HK-2 (cell line): ENCODE measurements at regions not wholly inside any gene's neighbourhood (a gene's known extent, or its start where the extent isn't known, plus 50 kb on each side); places are given as distances from the start of the nearest gene placed in this dataset.
"Not testable (repeated sequence)": the region's sequence is repeated elsewhere in the genome, so short reads cannot be mapped to it uniquely, and the experiment has no call there.

Source experiments
- DNase-seq: peaks from one replicate; pipeline ENCODE4 v3.0.0-alpha.2; 2018; ENCODE audit not compliant: unreplicated experiment

DNA sequence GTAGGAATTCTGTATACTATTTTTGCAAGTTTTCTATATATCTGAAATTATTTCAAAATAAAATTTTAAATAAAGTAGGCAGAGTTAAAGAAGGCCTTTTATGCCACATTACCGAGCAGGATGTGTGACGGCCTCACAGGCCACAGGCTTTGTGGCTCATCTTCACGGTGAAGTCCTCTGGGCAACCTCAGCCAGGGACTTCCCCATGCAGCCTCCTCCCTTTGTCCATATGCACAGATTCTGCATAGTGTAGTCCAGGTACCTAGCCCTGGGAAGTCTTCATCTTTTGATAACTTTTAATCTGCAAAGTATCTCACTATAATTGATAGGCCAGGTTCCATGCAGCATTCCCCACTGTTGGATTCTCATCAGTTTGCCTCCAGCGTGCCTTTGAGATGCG, 62.8 kb downstream of the ARHGAP11B start:
- DNase-seq = not testable (repeated sequence)

DNA sequence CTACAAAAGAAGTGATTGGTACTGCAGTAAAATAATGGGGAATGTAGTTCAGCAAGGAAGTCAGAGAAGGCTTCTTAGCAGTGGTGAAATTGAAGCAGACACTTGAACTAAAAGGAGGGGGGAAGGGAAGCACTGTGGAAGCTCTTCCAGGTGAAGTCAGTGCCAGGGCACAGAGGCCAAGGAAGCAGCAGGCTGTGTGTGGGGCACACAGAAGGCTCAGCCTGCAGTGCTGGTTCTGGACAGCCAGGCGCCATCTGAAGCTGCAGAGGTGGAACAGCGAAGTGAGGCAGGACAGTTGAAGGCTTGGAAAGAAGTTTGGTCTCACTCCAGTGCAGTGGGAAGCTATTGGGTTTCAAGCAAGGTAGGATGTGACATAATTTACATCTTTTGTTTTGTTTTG, 64.2 kb downstream of the ARHGAP11B start:
- DNase-seq = not testable (repeated sequence)

DNA sequence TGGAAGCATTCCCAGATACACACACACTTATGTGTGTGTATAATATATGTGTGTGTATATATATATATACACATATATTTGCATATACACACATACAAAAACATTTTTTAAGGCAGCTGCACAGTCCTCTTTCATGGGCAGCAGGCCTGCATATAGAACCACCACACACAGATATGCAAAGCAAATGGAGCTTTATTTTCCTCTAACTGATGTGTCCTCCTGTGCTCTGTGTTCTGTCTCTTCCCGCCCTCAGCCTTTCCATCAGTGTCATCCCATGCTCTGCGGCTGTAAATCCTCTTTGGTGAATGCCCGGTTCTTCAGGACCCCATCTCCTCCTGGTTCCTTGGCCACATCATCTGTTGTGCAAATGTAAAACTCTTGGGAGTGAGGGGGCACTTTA, 69.9 kb downstream of the ARHGAP11B start:
- DNase-seq = not testable (repeated sequence)

DNA sequence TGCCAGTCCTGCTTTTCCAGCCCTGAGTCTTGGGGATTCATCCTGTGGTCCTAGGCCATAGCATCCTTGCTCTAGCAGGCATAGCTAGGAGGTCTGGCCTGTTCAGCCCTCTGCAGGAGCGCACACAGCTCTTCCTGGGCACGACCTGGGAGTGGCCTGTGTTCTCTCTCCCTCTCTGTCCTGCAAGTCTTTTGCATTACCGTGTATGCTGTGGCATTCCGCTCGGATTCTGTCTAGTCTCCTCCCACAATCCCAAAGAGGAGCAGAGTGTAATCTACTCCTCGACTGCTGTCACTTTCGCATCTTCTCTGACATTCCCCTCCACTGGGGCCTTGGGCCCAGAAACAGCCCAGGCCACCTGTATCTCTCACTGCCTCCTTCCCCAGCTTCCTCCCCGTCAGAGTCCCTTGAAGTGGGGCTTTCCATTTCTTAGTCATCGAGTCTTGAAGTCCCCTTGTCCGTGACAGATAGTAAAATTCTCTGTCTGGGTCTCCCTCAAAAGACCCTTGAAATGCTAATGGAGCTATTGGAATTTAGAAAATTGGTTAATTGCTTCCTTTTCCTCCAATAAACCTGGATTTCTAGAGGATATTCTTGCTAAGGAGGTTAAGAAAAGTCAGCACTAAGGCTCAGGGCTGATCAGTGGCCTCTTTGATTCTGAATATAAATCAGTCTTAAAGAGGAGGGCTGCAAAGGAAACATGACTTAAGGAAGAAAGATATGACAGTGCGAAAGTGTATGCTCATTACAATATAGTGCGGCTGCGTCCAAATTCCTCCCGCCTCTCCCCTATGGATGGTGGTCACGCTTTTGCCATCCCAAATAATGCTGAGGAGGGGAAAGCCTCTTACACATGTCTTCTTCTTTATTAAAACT, 70.7 kb downstream of the ARHGAP11B start:
- not testable (repeated sequence) for DNase-seq

DNA sequence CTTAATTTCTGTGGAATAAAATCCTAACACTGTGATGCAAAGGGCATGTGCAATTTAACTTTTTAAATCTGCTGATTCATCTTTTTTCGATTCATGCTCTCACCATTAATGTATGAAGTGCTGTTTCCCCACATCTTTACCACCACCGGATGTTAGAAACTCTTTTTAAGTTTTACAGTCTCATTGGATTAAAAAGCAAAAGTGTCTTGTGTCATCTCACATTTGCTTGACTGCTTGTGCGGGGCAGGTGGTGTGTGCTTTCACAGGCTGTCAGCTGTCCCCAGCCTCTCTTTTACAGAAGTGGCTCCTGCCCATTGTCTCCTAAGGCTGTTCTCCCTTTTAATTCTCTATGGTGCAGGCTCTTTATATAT, 71.4 kb downstream of the ARHGAP11B start:
- DNase-seq = not testable (repeated sequence)

DNA sequence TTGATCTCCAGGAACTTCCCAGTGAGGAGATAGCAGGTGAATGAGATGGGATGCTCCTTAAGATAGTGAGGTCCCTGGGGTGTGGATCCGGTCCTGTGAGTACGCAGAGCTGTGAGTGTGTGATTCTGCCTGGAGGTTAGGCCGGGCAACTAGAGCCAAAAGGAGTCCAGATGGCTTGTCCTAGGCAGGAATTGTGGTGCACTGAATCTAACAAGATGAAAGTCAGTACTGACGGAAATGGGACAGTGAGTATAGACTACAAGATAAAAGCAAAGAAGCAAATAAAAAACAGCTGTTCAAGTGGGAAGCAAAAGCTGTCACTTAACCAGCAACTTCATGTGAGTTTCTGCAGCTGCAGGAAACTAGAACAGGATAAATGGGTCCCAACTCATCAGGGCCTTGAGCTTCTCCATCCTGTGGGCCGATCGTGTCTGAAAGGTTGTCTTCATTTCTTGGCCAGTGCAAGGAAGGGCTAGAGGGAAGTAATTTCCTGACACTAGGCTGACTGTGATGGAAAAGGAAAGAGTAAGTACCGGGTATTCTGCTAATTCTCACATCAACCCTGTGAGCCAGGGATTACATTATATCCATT, 74.2 kb downstream of the ARHGAP11B start:
- not testable (repeated sequence) for DNase-seq

DNA sequence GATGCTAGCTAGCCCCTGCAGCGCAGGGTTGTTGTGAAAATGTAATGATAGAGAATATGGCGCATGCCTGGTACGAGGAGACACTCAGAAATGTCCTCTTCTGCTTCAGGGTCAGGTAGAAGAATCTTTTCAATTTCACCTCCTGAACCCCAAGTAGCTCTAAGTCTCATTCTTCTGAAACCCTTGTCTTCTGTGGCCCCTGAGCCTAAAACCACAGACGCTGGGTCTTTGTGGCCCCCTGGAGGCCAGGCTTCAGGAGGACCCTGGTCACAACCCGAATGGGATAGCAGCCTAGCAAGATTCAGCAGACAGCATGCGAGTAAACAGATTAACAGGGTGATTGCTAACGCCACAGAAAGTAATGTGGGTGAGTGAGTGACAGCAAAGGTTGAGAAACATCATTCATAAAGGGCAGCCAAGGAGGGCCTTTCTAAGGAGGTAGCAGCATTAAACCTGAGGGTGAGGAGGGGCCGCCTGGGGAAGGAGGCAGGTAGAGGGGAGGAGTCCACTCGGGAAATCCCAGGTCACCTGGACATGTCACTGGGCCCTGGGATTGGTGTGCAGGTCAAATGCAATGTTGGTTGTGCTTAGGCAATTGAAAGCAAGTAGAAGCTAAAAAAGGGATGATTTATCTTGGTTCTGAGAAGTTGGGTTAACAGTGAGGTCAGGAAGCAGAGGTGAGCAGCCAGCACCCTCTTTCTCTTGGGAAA, 82.2 kb downstream of the ARHGAP11B start:
- DNase-seq = not testable (repeated sequence)

DNA sequence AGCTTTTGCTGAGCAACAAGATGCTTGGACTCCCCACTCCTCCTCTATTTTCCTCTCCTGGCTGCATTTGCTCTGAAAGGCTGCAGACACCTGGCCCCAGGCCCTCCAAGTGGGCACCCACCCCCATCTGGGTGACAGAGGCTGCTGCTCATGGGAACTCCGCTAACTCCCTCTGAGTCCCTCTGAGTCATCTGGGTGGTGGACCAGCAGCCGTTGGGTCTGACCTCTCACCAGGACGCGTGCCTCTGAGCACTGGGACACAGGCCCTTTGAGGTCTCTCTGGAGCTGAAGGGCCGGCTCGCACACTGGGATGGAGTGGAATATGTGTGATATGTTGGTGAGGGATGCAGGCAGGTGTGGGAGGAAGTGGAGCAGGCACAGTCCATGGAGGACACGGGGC, 82.9 kb downstream of the ARHGAP11B start:
- DNase-seq = not testable (repeated sequence)

DNA sequence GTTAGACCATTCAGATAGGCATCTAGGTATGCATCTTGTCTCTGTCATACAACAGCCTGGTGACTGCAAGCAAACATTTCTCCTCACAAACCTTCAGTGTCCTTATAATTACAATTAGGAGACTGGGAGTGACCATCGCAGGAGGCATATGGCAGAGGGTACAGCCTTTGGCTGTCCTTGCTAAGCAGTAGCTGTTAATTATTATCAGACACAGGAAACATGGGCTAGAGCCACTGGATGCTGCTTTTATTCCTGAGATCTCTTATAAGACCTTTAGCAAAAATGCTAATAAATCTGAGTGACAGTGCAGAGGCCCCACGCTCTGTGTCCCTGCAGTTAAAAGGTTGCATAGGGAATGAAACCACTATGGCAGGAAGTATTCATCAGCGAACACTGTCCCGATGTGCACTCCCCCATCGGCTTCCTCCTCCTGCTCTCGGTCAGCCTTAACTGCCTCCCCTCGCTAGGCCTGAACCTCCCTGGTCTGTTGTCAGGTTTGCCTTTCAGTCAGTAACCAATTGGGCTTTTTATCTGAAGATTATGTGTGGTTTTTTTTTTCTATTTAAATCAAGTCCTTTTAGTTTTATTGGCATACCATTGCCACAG, 92.2 kb downstream of the ARHGAP11B start:
- DNase-seq = not testable (repeated sequence)

DNA sequence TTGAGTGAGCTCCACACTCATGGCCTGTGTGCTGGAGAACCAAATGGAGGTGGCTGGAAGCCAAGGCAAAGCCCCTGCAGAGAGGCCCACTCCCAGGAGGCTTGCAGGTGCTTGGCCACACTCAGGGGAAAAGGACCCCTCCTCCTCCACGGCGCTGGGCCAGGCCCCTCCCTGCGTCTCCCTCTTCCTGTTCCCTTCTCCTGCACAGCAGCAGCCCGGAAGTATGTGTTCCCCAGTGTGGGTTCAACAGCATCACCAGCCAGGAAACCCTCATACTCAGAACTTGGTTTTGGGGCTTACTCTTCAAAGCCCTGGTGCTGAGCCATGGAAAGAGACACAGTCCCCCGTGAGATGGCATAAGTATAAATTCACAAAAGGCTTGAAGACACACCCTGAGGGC, 93.4 kb downstream of the ARHGAP11B start:
- not testable (repeated sequence) for DNase-seq

DNA sequence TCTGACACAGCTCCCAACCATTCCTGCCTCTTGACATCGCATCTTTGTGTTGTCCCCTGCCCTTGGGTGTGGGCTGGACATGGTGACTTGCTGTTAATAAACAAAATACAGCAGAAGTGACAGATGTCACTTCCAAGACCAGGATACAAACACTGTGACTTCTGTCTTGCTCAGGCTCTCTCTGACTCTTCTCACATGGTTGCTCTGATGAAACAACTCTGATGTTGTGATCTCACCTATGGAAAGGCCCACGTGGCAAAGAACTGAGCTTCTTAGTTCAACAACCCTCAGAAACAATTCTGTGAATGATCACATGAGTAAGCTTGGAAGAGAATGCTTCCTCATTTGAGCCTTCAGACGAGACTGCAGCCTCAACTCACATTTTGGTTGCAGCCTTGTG, 94.9 kb downstream of the ARHGAP11B start:
- DNase-seq = not testable (repeated sequence)

DNA sequence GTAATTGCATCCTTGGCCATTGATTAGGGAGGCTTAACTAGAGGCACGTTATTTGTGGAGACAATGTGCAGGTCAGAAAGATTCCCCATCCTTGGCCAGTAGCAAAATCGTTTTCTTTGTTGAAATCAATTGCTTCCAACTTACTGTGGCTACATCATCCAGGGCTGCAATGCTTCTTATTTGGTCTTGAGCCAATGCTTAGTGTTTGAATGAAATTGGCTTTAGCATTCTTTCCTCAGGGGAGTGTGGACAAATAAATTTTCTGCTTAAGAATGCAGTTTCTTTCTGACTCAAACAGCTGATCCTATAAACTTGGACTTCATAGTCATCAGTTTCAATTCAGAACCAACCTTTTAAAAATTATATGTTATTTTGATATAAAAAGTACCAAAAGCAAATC, 95.6 kb downstream of the ARHGAP11B start:
- DNase-seq = not testable (repeated sequence)

DNA sequence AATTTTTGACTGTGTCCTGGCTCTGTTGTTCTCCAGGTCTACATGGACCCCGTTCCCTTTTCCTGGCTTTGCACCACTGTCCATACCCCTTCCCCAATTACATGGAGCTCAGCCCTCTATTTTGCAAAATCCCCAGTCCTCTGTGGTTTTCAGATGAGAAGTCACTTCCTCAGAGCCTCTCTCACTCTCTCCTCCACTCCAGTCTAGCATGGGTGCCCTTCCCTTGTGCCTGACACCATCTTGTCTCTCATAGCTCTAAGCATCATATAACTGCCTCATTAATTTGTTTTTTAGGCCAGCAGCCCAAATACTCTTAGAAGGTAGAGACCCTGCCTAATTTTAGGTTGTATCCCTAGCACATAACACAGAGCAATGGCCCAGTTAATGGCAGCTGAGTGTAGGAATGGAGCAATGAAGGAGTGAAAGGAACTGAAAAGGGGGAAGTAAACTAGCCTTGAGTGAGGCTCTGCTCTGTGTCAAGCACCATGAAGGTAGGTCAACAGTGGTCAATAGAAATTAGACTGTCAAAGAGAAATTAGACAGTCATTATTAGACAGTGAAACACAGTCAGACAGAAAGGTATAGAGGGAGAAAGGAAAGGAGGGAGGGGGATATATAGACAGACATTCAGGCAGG, 97.7 kb downstream of the ARHGAP11B start:
- not testable (repeated sequence) for DNase-seq

DNA sequence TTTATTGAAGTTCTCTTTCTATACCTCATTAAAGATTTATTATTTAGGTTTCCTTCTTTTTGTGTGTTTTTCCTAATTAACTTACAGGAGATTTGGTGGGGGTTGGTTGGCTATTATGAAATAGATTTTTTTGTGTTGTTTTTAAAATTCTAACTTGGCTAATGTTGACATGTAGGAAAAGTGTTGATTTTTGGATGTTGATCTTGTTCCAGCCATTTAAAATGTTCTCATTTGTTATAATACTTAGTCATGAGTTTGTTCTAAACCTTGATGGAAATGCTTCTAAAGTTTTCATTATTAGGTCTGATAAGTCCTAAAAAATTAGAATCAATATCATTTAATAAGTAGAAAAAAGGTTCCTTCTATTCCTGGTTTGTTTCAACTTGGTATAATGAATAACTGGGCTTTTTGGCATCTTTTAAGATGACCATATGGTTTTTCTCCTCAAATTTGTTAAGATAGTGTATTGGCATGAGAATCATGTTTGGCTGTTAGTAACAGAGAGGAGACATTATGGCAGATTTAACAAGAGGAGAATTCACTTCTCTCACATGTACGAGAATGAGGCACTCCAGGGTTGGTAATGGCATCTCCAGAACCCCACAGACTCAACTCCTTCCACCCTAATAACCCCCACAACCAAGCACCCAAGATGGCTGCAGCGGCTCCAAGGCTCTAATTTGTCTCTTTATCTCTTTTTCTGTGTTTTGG, 104.1 kb downstream of the ARHGAP11B start:
- DNase-seq = not testable (repeated sequence)

DNA sequence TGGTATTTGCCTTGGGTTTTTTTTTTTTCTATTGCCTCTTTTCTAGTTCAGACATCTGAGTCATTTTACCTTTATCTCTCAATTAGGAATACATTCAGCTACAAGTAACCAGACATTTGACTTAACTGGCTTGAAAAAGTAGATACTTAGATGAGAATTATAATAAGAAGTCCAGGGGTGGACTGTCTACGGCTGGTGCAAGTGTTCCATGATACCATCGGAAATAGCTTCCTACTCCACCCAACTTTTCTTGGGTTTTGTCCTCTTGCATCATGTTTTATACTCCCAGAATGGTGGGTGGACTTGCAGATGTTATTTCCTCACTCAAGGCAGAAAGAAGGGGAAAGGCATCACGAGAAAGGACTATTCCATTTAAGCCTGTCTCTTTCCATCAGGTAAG, 104.7 kb downstream of the ARHGAP11B start:
- DNase-seq = not testable (repeated sequence)

DNA sequence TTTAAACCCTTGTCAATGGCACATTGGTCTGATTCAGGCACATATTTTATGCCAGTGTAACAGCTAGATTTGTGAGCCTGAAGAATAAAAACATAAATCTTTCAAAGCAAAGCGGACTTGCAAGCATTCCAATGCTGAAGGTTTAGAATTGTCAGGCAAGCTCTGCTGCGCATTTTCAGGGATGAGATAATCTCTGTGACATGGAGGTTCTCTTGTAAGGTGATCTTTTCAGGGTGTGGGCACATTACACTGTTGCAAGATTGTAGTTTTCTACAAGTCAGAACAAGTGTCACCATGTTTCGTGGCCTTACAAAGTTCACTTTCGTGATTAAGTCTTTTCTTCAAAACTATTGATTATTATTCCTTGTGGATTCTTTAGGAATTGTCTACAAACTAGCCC, 106.2 kb downstream of the ARHGAP11B start:
- DNase-seq = not testable (repeated sequence)

DNA sequence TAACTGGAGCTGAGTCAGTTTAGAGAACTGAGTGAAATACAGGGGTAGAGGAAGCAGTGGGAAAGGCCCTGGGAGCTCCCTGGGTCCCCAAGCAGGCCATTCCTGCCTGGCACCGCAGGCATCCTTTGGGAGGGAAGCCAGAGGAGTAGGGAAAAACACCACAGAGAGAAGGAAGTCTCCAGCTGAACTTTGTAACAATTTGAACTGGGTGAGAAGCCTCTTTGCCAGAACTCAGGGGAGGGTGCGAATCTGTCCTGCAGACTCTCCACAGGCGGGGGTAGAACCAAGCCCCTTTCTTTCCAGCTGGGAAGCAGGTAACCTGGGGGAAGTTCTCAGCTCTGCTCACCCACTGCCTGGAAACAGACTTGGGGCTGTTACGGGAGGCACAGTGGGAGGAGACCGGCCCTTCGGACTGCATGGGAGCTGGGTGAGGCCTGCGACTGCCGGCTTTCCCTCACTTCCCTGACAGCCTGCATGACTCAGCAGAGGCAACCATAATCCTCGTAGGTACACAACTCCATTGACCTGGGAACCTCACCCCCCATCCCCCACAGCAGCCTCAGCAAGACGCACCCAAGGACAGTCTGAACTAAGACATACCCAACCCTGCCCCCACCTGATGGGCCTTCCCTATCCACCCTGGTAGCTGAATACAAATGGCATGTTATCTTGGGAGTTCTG, 110.1 kb downstream of the ARHGAP11B start:
- not testable (repeated sequence) for DNase-seq

DNA sequence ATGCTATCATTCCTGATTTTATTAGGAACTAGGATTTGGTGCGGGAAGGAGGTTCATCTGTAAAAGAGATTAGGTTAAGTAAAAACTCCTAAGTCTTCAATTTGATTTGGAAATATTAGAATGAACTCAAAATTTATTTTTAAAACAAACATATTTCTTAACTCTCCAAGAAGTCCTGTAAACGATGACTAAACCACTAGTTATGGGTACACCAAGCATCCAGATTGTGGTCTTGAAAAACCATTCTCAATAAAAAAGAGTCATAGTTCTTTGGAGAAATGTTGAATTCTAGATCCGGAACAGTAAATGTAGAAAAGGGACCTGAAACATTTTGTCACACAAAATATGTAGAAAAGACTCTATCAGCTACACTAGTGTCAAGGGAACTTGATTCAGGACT, 116.9 kb downstream of the ARHGAP11B start:
- DNase-seq = not testable (repeated sequence)

DNA sequence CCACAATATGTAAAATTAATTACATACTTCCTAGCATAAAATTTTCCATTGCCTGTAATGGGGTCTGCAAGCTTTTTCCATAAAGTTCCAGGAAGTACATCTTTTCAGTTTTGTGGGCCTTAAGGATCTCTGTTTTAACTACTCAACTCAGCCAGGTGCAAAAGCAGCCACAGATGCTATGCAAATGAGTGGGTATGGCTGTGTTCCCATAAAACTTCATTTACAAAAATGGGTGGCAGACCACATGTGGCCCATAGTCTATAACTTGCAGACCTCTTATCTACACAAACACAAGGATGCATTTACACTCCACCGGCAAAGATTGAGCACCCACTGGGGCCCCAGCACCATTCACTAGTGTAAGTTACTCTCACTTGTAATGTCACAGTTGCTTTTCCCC, 123.1 kb downstream of the ARHGAP11B start:
- not testable (repeated sequence) for DNase-seq

DNA sequence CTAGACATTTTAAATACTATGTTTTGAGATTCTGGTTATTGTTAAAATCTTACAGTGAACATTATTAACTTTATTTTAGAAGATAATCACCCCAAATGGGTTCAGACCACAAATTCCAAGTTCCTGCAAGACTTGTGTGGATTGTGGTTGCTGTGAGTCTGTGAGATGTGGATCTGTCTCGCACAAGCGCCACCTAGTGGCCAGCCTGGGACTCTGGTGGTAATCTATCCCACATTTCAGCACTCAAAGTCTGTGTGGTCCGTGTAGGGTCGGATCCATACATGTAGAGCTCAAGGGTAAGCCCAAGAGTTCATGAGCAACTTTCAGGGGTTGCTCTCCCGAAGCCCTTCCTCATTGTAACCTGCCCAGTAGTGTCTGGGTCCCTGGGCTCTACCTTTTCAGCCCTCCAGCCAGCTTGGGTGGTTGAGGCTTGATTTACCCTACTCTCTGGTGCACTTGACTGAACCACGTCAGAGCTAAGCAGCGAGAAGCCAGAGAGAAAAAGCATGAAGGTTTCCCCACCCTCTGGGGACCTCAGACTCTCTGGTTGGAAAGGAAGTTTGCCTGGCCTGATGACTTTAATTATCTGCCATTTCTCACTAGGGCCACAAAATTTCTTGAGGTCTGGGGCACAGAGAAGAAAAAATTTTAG, 129.2 kb downstream of the ARHGAP11B start:
- DNase-seq = not testable (repeated sequence)
